GM20000 (cell line): ENCODE measurements at regions not wholly inside any gene's neighbourhood (a gene's known extent, or its start where the extent isn't known, plus 50 kb on each side); places are given as distances from the start of the nearest gene placed in this dataset.

Experiments used
- DNase-seq: peaks from one replicate; pipeline ENCODE4 v3.0.0; 2012; ENCODE audit warnings: low spot score
- TF ChIP-seq, protein P1 (sequence below): IDR thresholded peaks from 2 replicates; pipeline ENCODE4 v1.5.1; 2012; ENCODE audit warnings: mild to moderate bottlenecking, control low read depth; ENCODE audit errors: extremely low read depth, missing control alignments

DNA sequence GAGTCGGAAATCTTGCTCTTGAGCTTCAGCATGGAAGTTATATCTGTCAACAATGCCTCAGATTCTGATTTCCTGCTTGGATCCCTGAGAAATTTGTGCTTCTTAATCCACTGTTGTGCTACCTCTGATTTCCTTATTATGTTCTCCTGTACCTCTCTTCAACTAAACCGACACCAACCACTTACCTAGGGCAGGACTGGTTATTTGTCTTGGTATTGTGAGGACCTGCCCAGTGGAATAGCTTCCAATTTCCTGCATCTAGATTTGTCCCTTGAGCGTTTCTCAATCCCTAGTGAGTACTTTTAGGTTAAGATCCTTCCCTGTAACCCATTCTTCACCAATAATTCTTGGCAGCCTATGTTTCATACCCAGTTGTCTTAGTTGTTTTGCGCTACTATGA lies 720.5 kb upstream of the ZNF385D start:
- TF ChIP-seq, protein P1, sequence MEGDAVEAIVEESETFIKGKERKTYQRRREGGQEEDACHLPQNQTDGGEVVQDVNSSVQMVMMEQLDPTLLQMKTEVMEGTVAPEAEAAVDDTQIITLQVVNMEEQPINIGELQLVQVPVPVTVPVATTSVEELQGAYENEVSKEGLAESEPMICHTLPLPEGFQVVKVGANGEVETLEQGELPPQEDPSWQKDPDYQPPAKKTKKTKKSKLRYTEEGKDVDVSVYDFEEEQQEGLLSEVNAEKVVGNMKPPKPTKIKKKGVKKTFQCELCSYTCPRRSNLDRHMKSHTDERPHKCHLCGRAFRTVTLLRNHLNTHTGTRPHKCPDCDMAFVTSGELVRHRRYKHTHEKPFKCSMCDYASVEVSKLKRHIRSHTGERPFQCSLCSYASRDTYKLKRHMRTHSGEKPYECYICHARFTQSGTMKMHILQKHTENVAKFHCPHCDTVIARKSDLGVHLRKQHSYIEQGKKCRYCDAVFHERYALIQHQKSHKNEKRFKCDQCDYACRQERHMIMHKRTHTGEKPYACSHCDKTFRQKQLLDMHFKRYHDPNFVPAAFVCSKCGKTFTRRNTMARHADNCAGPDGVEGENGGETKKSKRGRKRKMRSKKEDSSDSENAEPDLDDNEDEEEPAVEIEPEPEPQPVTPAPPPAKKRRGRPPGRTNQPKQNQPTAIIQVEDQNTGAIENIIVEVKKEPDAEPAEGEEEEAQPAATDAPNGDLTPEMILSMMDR = no peak
- no peak for DNase-seq

DNA sequence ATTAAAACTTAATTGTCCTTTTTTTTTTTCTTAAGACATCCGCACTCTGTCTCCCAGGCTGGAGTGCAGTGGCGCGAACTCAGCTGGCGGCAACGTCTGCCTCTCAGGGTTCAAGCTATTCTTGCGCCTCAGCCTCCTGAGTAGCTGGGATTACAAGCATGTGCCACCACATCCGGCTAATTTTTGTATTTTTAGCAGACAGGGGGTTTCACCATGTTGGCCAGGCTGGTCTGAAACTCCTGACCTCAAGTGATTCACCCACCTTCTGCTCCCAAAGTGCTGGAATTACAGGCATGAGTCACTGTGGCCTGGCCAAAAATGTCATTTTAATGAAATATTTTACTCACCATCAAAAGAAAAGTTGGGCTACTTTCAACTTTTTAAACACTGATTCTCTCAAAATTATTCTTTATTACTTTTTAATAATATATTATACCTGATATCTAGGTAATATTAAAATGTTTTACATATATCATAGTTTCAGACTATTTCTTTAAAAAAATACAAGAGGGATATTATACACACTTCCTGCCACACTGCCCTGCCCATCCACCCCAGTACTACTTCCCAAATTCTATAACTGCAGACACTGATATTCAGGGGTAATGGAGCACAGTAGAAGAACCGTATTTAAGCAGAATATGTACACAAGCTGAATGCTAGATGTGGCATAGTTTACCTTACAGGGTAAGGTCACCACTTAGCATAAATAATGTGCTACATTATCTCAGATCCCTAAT lies 723.9 kb upstream of the ZNF385D start:
- TF ChIP-seq, protein P1 = no peak
- DNase-seq = no peak

DNA sequence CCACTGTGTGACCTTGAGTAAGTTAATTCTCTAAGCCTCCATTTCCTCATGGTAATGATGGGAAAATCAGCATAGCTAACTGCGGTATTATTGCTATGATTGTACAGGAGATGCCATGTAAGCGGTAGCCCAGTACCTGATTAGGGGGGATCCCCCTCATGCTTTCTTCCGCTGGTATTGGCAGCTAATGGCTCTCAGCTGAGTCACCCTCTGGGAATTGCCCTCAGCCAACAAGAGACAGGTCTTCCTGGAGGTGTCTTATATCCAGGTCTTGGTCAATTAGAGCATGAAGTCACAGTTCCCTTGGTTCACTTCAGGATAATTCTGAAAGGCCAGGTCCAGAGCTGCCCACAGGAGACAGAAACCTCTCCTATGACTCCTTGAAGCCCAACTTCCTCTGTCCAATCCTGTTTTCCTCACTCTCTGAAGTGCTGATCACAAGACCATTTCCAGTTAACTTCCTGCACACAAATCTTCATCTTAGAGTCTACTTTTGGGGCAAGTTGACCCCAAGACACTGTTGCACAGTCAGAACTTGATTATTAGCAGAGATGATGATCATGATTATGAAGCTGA lies 724.7 kb upstream of the ZNF385D start:
- DNase-seq = no peak

DNA sequence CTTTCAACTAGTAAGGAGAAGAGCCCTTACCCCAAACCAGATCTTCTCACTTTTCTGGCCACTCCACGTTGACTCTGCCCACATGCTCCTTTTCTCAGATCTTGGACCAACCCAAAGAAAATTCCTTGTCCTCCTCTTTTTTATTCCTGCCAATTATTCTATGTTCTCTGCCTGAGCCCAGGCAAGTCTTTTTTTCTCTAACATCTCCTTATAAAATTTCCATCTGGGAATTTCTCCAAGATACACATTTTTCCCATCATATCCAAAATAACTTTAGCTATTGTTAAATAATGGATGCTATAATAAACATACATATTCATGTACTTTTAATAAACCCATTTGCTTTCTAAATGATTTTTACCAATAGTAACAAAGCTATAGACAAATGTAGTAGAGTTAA lies 726.0 kb upstream of the ZNF385D start:
- no peak for DNase-seq
- TF ChIP-seq, protein P1 = no peak

More for the DNA sequence above, 724.7 kb upstream of the ZNF385D start:
- TF ChIP-seq, protein P1 = no peak

DNA sequence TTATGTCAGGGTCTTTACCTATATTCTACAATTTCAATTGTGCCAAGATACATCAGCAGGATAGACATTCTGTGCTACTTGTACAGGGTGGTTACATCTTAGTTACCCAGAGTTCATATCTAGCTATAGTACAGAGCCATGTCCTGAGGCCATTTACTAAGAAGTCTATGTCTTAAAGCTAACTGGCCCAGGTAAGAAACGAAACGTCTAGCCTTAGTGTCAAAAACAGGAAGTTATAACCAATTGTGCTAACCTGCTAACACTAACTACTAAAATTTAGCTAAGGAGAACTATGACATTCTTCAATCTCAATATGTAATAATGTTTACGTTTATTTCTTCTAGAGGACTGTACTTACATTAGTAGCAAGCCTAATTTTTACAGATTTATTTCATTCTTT lies 717.2 kb upstream of the UBE2E2 start:
- no peak for DNase-seq
- TF ChIP-seq, protein P1 = no peak

DNA sequence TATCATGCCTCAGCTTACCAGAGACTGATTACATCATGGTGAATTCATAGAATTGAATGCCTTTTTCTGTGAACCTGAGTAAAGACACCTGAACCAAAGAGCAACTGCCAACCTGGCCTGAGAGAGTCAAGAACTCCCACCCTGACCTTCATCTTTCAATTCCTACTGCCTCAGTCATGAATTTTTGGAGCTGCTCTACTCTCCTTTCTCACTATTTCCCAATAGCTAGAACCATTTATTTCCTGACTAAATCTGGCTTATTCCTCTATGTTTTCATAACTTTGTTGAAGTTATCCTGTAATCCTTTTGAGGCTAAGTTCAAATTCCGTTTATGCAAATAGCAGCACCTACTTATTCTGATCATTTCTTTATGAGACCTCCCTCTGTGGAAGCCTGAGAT lies 712.4 kb upstream of the UBE2E2 start:
- no peak for DNase-seq
- TF ChIP-seq, protein P1 = no peak

DNA sequence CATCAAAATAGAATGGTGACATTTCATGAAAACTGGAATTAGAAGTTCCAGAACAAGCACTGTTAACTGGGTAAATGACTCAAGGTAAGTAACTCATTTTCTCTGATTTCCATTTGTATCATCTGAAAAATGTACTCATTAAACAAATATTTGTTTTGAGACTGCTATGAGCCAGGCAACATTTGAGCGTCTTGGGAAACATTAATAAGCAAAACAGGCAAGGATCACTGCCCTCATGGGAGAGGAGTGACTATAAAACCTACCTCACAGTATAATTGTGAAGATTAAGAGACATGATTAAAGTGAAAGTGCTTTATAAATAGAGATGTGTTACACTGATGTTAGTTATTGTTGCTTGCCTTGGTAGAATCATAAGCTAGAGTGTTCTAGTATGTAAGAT lies 711.8 kb upstream of the UBE2E2 start:
- no peak for DNase-seq
- TF ChIP-seq, protein P1 = no peak
